HepG2 (cell line): ENCODE measurements at regions not wholly inside any gene's neighbourhood (a gene's known extent, or its start where the extent isn't known, plus 50 kb on each side); places are given as distances from the start of the nearest gene placed in this dataset.

Experiments used
- ATAC-seq: fragments of 200-7000 bp; cut with Tn5 transposase; 3 replicates; pipeline ENCODE4 v1.9.1; 2020; ENCODE audit warnings: mild to moderate bottlenecking, moderate library complexity
- BruUV-seq: library from RNA; stranded (reverse); fragments of 400-500 nt; replicated peaks from 2 replicates; lab custom pipeline; 2021; lab: Mats Ljungman, UMichigan
- CTCF ChIA-PET: fragments of 300-600 bp; formaldehyde crosslinking; extraction: SDS; loops from one replicate; lab custom pipeline; 2021; ENCODE audit warnings: low total read pairs, inconsistent platforms, low intra/inter-chr PET ratio; lab: Yijun Ruan, JAX
- POLR2A ChIA-PET: fragments of 350-600 bp; sonication (Branson Sonifier 250); formaldehyde crosslinking; loops from one replicate; lab custom pipeline; 2020; ENCODE audit warnings: antibody characterized with exemption, inconsistent platforms; lab: Yijun Ruan, JAX
- DNase-seq: peaks from one replicate; pipeline ENCODE4 v3.0.0-alpha.2; 2015; ENCODE audit warnings: low spot score
- FAIRE-seq: peaks from 3 replicates; lab custom pipeline; 2011; peaks lifted over from hg19 to GRCh38; lab: Jason Lieb, UNC
- H2AFZ ChIP-seq: one replicate; pipeline ENCODE4 v1.6.1; 2011; ENCODE audit warnings: low read length, inconsistent platforms
- H3K27ac ChIP-seq: fragments of 300-600 bp; 3 replicates; pipeline ENCODE4 v1.8.0; 2011; ENCODE audit warnings: mixed run types, mild to moderate bottlenecking, mixed read lengths, low read length, inconsistent platforms; ENCODE audit not compliant: insufficient read depth; ENCODE audit errors: extremely low read length
- H3K27me3 ChIP-seq, 2 experiments: fragments of 200-600 bp in 1 of 2; 2 replicates in 1 of 2; 3 replicates in 1 of 2; pipeline versions ENCODE4 v1.6.0 to v1.8.0; 2011; ENCODE audit warnings: low read length in 2 of 2, mild to moderate bottlenecking in 2 of 2, moderate library complexity in 2 of 2, inconsistent platforms in 1 of 2; ENCODE audit not compliant: insufficient read depth in 2 of 2, control insufficient read depth in 1 of 2
- H3K36me3 ChIP-seq, 2 experiments: fragments of 200-600 bp in 1 of 2; replicated peaks in 1 of 2; 2 replicates in 1 of 2; 3 replicates in 1 of 2; pipeline versions ENCODE4 v1.5.1 to v1.8.0; 2011; ENCODE audit warnings: low read length in 2 of 2, inconsistent platforms in 1 of 2; ENCODE audit not compliant: insufficient read depth in 2 of 2, control insufficient read depth in 1 of 2
- H3K4me1 ChIP-seq: 2 replicates; pipeline ENCODE4 v1.5.1; 2012; ENCODE audit warnings: low read length, inconsistent platforms; ENCODE audit not compliant: insufficient read depth
- H3K4me2 ChIP-seq: 2 replicates; pipeline ENCODE4 v1.6.0; 2011; ENCODE audit warnings: low read depth, low read length, inconsistent platforms
- H3K4me3 ChIP-seq, 3 experiments: fragments of 200-600 bp in 1 of 3; sonication (generic), shearing (Covaris generic) in 1 of 3; replicated peaks in 1 of 3; 2 replicates each; pipeline ENCODE4 v1.5.1; 2011 to 2016; ENCODE audit warnings: low read length in 3 of 3, inconsistent platforms in 2 of 3, low read depth in 2 of 3, mild to moderate bottlenecking in 2 of 3, control low read depth in 1 of 3, mixed read lengths in 1 of 3; ENCODE audit not compliant: insufficient read depth in 1 of 3
- H3K79me2 ChIP-seq: one replicate; pipeline ENCODE4 v1.6.1; 2011; ENCODE audit warnings: low read length, inconsistent platforms; ENCODE audit not compliant: insufficient read depth
- H3K9ac ChIP-seq: 2 replicates; pipeline ENCODE4 v1.6.0; 2011; ENCODE audit warnings: mild to moderate bottlenecking, low read depth, low read length, inconsistent platforms; ENCODE audit not compliant: insufficient read depth
- H3K9me3 ChIP-seq: 2 replicates; pipeline ENCODE4 v1.5.1; 2012; ENCODE audit warnings: mild to moderate bottlenecking, low read length
- H4K20me1 ChIP-seq: 2 replicates; pipeline ENCODE4 v1.6.0; 2011; ENCODE audit warnings: inconsistent platforms, mild to moderate bottlenecking, low read length, moderate library complexity; ENCODE audit not compliant: insufficient read depth
- ATF1 ChIP-seq: IDR thresholded peaks from 2 replicates; pipeline ENCODE4 v1.6.1; 2016; ENCODE audit warnings: mild to moderate bottlenecking, control low read depth
- ETV5 ChIP-seq: IDR thresholded peaks from 2 replicates; pipeline ENCODE4 v1.6.1; 2018; ENCODE audit warnings: missing biosample characterization, missing genetic modification reagents, inconsistent platforms, borderline replicate concordance
- FOXM1 ChIP-seq: sonication (generic); formaldehyde crosslinking; IDR thresholded peaks from 2 replicates; pipeline ENCODE4 v1.5.0; 2020; ENCODE audit warnings: missing genetic modification reagents
- KDM5A ChIP-seq: fragments of 200-600 bp; sonication (generic); IDR thresholded peaks from 2 replicates; pipeline ENCODE4 v1.7.0; 2018; ENCODE audit warnings: antibody characterized with exemption, mild to moderate bottlenecking, low read length, borderline replicate concordance
- NCOA5 ChIP-seq: sonication (generic); formaldehyde crosslinking; IDR thresholded peaks from 2 replicates; pipeline ENCODE4 v1.4.0; 2020; ENCODE audit warnings: missing genetic modification reagents
- RBM22 ChIP-seq: fragments of 200-400 bp; formaldehyde crosslinking; optimal IDR thresholded peaks from 2 replicates; pipeline ENCODE3; 2017; ENCODE audit warnings: mild to moderate bottlenecking, low read length, moderate library complexity
- SAP130 ChIP-seq: IDR thresholded peaks from 2 replicates; pipeline ENCODE4 v1.6.1; 2016; ENCODE audit warnings: low read depth
- TCF7 ChIP-seq: sonication (generic); IDR thresholded peaks from 2 replicates; pipeline ENCODE4 v1.6.1; 2016; ENCODE audit warnings: antibody characterized with exemption, low read depth
- ZBTB1 ChIP-seq: sonication (generic); formaldehyde crosslinking; IDR thresholded peaks from 2 replicates; pipeline ENCODE4 v1.4.0; 2020; ENCODE audit warnings: missing genetic modification reagents, borderline replicate concordance
- ZHX1 ChIP-seq: sonication (generic); formaldehyde crosslinking; IDR thresholded peaks from 2 replicates; pipeline ENCODE4 v1.8.1; 2022; ENCODE audit warnings: low read depth, mild to moderate bottlenecking, missing genetic modification reagents
- ZNF318 ChIP-seq: sonication (generic); formaldehyde crosslinking; IDR thresholded peaks from 2 replicates; pipeline ENCODE4 v1.4.0; 2020; ENCODE audit warnings: mild to moderate bottlenecking, missing genetic modification reagents
- ZNF431 ChIP-seq: sonication (generic); formaldehyde crosslinking; IDR thresholded peaks from 2 replicates; pipeline ENCODE4 v1.9.0; 2022; ENCODE audit warnings: missing genetic modification reagents, low read depth, mild to moderate bottlenecking, borderline replicate concordance
- ZNF558 ChIP-seq: sonication (generic); formaldehyde crosslinking; IDR thresholded peaks from 2 replicates; pipeline ENCODE4 v1.9.0; 2022; ENCODE audit warnings: mild to moderate bottlenecking, missing genetic modification reagents, borderline replicate concordance
- ZNF792 ChIP-seq: IDR thresholded peaks from 2 replicates; pipeline ENCODE4 v1.6.1; 2016
- ZSCAN21 ChIP-seq: sonication (generic); formaldehyde crosslinking; IDR thresholded peaks from 2 replicates; pipeline ENCODE4 v1.8.0; 2022; ENCODE audit warnings: mild to moderate bottlenecking, missing genetic modification reagents, moderate library complexity, borderline replicate concordance
- WGBS: methylation state at CpG from one replicate; pipeline ENCODE4 v1.1.6; 2017; ENCODE audit warnings: low lambda C conversion rate; 5-methylcytosine and 5-hydroxymethylcytosine counted together
- in situ Hi-C: cut with HindIII; loops from 2 replicates; pipeline ENCODE4 v1.10.0; 2017; ENCODE audit warnings: low pct_unique_long_range_greater_than_20kb; ENCODE audit not compliant: extremely low pct_ligation_motif_present
- intact Hi-C: fragments of 100-400 bp; cut with micrococcal nuclease; formaldehyde crosslinking; loops from one replicate; pipeline ENCODE4 v1.10.0; 2022; ENCODE audit not compliant: unreplicated experiment

GRCh38 chr1:229908689-229909088 lies 158.3 kb upstream of the GALNT2 start (continued):
- TF ChIP-seq RBM22 (no peak), ZNF431 (no peak), FOXM1 (CRISPR knock-in tag) (no peak)
- TF ChIP-seq, all 625 proteins: peak for 0

- BruUV-seq = no TSS peak
- Histone ChIP-seq H3K9me3 (no peaks in the 10 kb centered on the region), H2AFZ (no peak overlapping the region), H4K20me1 (no peaks in the 10 kb centered on the region), H3K79me2 (no peaks in the 10 kb centered on the region), H3K36me3 (no peaks in the 10 kb centered on the region), H3K4me3 (no peak overlapping the region), H3K27ac (no peak overlapping the region), H3K4me2 (no peak overlapping the region), H3K4me1 (no peaks in the 10 kb centered on the region), H3K27me3 (peaks cover 1 to 3% of the 10 kb centered on the region in 2 experiments; a peak in 2 of 5 replicates), H3K9ac (no peak overlapping the region)
- FAIRE-seq (no peak), DNase-seq (no peak), ATAC-seq (no peak)
- WGBS = 7% methylated on average over 1 of the region's 1 CpG
- ChIA-PET POLR2A (no interaction called here), CTCF (no interaction called here)
- in situ Hi-C loops = no loop called here
- intact Hi-C loops = loop anchor here (10.0 kb wide), 1 partner anchor 61 kb away; no protein-coding TSS in a partner anchor
- TF ChIP-seq ZNF558 (CRISPR knock-in tag) (no peak), NCOA5 (CRISPR knock-in tag) (no peak), KDM5A (no peak), ZNF792 (no peak), ETV5 (CRISPR knock-in tag) (no peak), ZSCAN21 (CRISPR knock-in tag) (no peak), SAP130 (CRISPR knock-in tag) (no peak), ZHX1 (CRISPR knock-in tag) (no peak), ZBTB1 (CRISPR knock-in tag) (no peak), ATF1 (CRISPR knock-in tag) (no peak), ZNF318 (CRISPR knock-in tag) (no peak), TCF7 (no peak)
These were observed 153.5 kb upstream of the GALNT2 start for GRCh38 chr1:229913489-229913888.
